ENCODE measurements at regions not wholly inside any gene's neighbourhood (a gene's known extent, or its start where the extent isn't known, plus 50 kb on each side); places are given as distances from the start of the nearest gene placed in this dataset.
"Not testable (repeated sequence)": the region's sequence is repeated elsewhere in the genome, so short reads cannot be mapped to it uniquely, and the experiment has no call there.

DNA sequence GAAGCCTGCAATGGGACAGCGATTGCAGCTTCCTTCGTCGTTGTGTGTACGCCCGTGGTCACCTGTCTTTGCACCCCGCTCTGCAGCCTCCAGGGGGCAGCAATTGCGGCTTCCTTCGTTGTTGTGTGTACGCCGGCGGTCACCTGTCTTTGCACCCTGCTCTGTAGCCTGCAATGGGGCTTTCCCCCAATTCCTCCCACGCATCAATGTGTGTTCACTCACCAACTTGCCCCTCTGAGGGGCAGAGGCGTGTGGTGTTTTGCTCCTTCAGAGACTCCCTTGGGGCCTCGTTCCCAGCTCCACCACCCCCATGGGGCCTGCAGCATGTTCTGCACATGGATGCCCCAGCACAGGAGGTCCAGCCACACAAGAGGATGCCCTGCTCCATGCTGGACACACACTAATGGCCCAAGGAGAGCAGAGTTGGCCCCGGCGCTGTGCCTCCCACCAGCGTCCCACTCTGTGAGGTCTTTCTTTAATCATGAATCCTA, 197.1 kb downstream of the LAT start:
- not testable (repeated sequence) for H3K36me3 Mint-ChIP-seq (ENCODE audit: insufficient read depth in 2 of 2); H3K4me3 Mint-ChIP-seq; DNase-seq; H3K4me1 Mint-ChIP-seq (ENCODE audit: low read depth); ATAC-seq (replicated peaks in 1 of 2); H3K9me3 Mint-ChIP-seq; H3K27ac Mint-ChIP-seq; H3K27me3 Mint-ChIP-seq (ENCODE audit: low read depth)

DNA sequence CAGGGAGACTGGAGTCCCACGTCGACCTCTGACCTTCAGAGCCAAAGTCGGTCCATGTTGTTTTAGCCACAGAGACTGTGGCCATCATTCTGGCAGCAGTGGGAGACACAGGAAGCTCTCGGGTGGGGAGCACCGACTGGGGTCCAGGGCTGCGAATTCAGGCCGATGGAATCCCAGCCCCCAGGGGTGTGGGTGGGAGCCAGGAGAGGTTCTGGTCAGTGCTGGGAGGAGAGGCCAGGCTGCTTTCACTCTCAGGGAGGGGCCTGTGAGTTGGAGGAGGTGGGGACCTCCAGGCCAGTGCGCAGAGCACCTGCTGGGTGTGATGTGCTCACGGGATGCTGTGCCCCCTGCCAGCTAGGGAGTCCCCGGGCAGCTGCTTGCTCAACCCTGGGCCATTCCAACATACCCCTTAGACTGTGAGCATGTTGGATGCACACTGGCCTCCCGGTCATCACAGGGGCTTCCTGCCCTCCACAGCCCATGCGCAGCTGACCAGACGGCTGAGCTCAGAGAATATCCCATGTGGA, 196.5 kb downstream of the LAT start:
- not testable (repeated sequence) for ATAC-seq (replicated peaks in 1 of 2); H3K9me3 Mint-ChIP-seq; H3K36me3 Mint-ChIP-seq (ENCODE audit: insufficient read depth in 2 of 2); H3K4me3 Mint-ChIP-seq; DNase-seq; H3K27ac Mint-ChIP-seq; H3K4me1 Mint-ChIP-seq (ENCODE audit: low read depth); H3K27me3 Mint-ChIP-seq (ENCODE audit: low read depth)

DNA sequence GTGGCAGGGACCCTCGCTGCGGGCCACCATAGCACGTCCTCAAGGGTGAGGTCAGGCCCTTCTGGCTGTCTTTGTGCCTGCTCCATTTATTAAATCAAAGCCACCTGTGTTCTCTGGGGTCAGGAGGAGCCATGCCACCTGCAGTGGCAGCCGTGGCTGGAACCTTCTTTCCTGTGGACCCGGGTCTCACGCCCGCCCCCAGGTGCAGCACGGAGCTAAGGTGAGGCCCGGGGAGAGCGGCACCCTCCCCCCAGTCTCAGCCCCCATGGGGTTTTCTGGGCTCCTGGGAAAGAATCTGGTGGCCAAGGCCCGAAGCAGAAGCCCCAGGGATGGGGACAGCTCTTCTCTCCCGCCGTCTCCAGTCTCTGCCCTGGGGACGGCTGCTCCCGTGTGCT, 195.4 kb downstream of the LAT start:
- H3K27ac Mint-ChIP-seq; H3K27me3 Mint-ChIP-seq (ENCODE audit: low read depth); ATAC-seq (replicated peaks in 1 of 2); H3K4me3 Mint-ChIP-seq; H3K9me3 Mint-ChIP-seq; H3K36me3 Mint-ChIP-seq (ENCODE audit: insufficient read depth in 2 of 2); DNase-seq; H3K4me1 Mint-ChIP-seq (ENCODE audit: low read depth): not testable (repeated sequence)

DNA sequence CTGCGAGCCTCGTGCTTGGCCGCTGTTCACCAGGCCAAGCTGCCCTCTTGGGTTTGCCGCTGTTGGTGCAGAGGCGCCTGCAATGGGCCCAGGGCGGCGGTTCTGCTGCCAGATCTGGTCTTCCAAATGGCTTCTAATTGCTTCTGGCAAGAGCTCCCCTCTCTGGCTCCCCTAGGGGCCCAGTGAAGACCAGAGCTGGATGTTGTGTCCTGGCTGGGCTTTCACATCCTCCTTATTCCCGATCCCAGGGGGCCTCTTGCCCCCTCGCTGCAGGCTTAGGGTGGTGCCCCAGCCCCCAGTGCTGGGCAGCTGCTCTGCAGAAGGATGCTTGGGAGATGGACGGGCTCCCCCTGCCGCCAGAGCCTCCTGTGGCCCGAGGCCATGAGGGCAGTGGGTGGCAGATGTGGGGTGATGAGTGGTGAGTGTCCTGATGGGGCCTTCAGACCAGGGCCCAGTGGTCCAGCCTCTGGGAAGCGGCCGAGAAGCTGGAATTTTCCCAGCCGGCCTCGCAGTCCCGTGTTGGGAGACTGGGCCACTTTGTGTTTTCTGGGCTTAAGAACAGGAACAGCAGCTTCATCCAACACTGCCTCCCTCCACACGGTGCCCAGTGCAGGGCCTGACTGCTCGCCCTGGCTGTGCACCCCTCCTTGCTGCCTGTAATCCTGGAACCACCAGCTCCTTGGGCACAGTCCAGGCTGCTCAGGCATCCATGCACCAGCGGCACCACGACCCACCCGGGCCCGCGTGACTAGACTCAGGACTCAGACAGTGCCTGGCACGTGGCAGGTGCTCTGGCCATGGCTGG, 194.8 kb downstream of the LAT start:
- not testable (repeated sequence) for H3K36me3 Mint-ChIP-seq (ENCODE audit: insufficient read depth in 2 of 2); ATAC-seq (replicated peaks in 1 of 2); H3K27ac Mint-ChIP-seq; H3K4me3 Mint-ChIP-seq; DNase-seq; H3K4me1 Mint-ChIP-seq (ENCODE audit: low read depth); H3K9me3 Mint-ChIP-seq; H3K27me3 Mint-ChIP-seq (ENCODE audit: low read depth)

DNA sequence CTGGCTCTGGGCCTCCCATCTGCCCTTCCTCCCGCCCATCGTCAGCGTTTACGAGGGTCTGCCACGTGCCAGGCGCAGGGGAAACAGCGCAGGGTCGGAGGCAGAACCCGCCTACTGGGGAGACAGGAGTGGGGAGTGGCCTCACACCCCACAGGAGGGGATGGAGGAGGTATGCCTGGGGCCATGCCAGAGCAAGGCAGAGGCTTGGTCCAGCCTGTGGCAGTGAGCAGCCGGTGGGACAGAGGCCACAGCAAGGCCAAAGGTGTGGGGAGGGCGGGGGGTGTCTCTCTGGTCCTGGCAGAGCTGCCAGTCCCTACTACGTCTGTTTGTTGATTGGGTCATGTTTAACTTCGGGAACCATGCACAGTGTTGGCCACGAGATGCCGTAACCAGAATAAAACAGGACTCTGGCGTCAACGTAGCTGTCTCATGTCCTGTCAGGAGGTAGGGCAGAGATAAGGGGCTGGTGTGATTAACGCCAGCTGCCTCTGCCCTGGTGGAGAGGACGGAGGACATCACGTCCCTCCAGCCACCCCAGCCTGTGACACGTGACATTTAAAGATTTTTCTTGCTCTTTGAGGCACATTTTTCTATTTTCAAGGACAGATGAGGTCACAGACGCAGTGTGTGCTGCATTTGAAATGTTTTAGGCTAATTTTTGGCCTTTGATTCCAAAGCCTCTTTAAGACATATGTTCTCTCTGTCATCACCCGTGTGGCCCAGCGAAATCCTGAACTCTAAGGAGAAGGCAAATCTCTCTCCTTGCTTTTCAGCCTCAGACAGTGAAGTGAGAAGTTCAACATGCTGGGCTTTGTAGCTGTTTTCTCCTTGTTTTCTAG, 193.3 kb downstream of the LAT start:
- H3K4me3 Mint-ChIP-seq; H3K9me3 Mint-ChIP-seq; H3K4me1 Mint-ChIP-seq (ENCODE audit: low read depth); H3K27ac Mint-ChIP-seq; H3K27me3 Mint-ChIP-seq (ENCODE audit: low read depth); ATAC-seq (replicated peaks in 1 of 2); DNase-seq; H3K36me3 Mint-ChIP-seq (ENCODE audit: insufficient read depth in 2 of 2): not testable (repeated sequence)

DNA sequence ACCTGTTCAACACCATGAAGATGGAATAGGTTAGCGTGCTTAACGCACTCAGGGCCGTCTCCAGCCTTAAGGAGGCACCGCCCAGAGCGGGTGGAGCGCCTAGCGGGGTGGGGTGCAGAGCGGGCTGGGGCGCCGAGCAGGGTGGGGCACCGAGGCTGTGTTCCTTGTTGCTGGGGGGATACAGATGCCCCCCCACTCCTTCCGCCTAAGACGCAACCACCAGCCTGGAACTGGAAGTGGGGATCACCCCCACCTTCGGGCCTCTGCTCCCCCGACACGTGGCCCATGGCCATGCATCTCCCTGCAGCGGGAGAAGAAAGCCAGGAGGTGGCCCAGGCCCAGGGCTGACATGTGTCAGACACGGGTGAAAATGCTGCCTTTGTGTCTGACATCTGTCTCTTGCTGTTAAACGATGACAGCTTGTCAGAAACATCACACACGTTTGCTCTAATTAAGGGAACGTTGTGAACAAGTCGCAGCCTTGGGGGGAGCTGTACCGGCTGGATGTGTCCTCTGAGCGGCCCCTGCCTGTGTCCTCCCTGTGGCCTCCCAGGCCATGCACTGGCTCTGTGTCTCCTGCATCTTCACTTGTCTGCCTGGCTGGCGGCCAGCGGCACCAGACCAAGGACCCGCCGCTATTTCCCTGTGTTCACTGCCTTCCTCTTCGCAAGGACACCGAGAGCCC, 192.5 kb downstream of the LAT start:
- H3K9me3 Mint-ChIP-seq; H3K36me3 Mint-ChIP-seq (ENCODE audit: insufficient read depth in 2 of 2); H3K4me1 Mint-ChIP-seq (ENCODE audit: low read depth); ATAC-seq (replicated peaks in 1 of 2); H3K27me3 Mint-ChIP-seq (ENCODE audit: low read depth); DNase-seq; H3K4me3 Mint-ChIP-seq; H3K27ac Mint-ChIP-seq: not testable (repeated sequence)

DNA sequence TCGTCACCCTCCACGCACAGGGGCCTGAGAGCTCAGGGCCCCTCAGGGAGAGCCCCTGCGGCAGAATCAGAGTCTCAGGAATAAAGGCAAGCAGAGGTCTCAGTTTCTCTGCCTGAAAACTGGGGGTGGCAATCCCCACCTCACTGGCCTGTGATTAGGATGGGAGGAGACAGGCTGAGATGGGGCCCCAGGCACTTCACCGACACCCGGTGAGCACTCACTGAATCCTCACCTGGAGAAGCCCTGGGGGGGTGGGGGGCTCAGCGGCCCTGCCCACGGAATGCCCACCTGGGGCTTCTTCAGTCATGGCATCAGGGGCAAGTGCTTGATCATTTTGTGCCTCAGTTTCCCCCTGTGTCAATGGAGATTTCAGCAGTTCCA, 192.0 kb downstream of the LAT start:
- DNase-seq; ATAC-seq (replicated peaks in 1 of 2); H3K9me3 Mint-ChIP-seq; H3K4me1 Mint-ChIP-seq (ENCODE audit: low read depth); H3K27me3 Mint-ChIP-seq (ENCODE audit: low read depth); H3K27ac Mint-ChIP-seq; H3K4me3 Mint-ChIP-seq; H3K36me3 Mint-ChIP-seq (ENCODE audit: insufficient read depth in 2 of 2): not testable (repeated sequence)

DNA sequence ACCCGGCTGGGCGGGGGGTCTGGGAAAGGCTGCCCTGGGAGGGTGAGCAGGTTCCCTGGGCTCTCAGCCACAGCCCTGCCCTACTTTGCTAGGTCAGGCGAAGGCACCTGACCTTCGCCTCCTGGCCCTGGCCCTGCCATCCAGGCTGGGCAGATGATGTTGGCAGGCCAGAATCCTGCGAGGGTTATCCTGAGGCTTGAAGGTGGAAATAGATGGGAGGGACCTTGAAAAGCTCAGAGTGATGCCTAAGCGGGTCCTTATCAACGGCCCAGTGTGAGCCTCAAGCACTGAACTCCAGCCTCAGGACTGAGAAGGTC, 191.3 kb downstream of the LAT start:
- not testable (repeated sequence) for H3K9me3 Mint-ChIP-seq; H3K36me3 Mint-ChIP-seq (ENCODE audit: insufficient read depth in 2 of 2); H3K27me3 Mint-ChIP-seq (ENCODE audit: low read depth); DNase-seq; ATAC-seq (replicated peaks in 1 of 2); H3K4me3 Mint-ChIP-seq; H3K27ac Mint-ChIP-seq; H3K4me1 Mint-ChIP-seq (ENCODE audit: low read depth)

DNA sequence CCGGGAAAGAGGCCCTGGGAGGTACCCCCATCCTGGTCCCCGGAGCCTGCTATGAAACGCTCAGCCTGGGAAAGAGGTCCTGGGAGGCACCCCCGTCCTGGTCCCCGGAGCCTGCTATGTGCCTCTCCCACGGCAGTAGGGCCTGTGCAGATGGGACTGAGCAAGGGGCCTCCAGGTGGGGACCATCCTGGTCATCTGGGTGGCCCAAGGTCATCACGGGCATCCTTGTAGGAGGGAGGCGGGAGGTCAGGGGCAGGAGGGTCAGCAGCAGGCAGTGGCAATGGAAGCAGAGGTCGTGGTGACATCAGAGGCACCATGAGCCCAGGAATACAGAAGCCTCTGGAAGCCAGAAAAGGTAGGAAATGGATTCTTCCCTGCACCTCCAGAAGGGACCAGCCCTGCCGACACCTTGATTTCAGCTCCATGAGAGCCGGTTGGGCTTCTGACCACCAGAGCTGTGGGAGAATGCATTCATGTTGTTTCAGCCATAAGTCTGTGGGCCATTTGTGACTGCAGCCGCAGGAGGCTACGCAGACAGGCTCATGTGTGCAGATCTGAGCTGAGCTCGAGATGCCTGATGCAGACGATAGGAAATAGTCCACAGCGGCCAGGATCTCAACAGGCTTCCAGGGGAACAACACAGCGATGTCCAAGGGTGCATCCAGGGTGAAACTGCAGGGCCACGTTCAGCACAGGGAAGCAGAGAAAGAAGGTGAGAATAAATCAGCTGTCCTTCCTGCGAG, 190.7 kb downstream of the LAT start:
- H3K27me3 Mint-ChIP-seq (ENCODE audit: low read depth); H3K4me3 Mint-ChIP-seq; H3K4me1 Mint-ChIP-seq (ENCODE audit: low read depth); H3K36me3 Mint-ChIP-seq (ENCODE audit: insufficient read depth in 2 of 2); H3K27ac Mint-ChIP-seq; ATAC-seq (replicated peaks in 1 of 2); DNase-seq; H3K9me3 Mint-ChIP-seq: not testable (repeated sequence)

DNA sequence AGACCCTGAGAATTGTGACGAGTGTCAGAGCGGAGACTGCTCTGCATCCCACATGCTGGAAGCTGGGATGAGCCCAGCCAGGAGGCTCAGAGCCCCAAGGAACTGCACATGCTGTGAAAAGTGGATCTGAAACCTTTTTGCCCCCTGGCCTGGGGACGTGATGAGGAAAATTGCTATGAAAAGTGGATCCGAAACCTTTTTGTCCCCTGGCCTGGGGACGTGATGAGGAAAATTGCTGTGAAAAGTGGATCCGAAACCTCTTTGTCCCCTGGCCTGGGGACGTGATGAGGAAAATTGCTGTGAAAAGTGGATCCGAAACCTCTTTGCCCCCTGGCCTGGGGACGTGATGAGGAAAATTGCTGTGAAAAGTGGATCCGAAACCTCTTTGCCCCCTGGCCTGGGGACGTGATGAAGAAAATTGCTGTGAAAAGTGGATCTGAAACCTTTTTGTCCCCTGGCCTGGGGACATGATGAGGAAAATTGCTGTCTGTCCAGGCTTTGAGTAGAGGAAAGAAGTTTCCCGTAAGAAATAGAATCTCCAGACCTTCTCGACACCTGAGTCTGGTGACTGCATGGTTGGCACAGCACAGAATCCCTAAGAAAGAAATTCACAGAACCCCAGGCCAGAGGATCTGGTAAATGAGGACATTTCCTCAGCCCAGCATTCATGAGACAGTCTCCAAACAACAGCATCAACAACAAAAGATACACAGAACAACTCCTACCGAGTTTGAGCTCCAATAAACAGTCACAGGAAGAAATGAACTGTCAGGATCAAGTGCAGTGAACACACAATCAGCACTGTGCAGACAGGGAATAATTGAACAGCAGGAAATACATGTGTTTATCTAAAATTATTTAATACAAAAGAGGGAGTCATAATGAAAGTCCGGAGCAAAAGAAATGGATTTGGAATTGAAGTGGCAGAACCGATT, 188.8 kb downstream of the LAT start:
- H3K4me1 Mint-ChIP-seq (ENCODE audit: low read depth); H3K36me3 Mint-ChIP-seq (ENCODE audit: insufficient read depth in 2 of 2); DNase-seq; ATAC-seq (replicated peaks in 1 of 2); H3K27ac Mint-ChIP-seq; H3K27me3 Mint-ChIP-seq (ENCODE audit: low read depth); H3K9me3 Mint-ChIP-seq; H3K4me3 Mint-ChIP-seq: not testable (repeated sequence)

DNA sequence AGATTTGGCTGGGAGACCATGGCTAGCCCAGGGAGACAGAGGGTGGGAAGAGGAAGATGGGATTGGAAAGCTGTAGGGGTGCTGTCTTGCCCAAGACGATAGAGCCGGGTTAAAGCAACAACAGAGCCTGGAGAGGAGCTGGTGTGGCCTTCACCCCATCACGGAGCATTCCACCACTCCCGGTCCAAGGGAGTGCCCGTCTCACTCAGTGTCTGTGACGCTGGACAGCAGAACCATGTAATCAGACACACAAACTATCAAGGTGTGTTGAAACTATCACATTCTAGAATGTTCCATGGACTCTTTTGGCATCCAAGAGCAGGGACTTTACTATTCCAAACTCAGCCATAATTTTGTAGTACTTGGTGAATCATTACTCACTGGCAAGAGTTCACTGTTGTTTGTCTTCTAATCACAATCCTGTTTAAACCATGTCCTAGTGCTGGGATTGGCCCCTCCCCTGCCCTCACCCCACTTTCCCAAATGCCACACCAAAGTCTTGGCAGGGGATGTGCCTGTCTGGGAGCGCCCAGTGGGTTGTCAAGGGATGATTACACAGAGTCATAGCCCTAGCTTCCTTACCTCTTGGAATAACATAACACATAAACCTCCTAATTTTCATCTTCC, 187.4 kb downstream of the LAT start:
- DNase-seq; H3K4me3 Mint-ChIP-seq; H3K4me1 Mint-ChIP-seq (ENCODE audit: low read depth); H3K36me3 Mint-ChIP-seq (ENCODE audit: insufficient read depth in 2 of 2); ATAC-seq (replicated peaks in 1 of 2); H3K27ac Mint-ChIP-seq; H3K9me3 Mint-ChIP-seq; H3K27me3 Mint-ChIP-seq (ENCODE audit: low read depth): not testable (repeated sequence)

DNA sequence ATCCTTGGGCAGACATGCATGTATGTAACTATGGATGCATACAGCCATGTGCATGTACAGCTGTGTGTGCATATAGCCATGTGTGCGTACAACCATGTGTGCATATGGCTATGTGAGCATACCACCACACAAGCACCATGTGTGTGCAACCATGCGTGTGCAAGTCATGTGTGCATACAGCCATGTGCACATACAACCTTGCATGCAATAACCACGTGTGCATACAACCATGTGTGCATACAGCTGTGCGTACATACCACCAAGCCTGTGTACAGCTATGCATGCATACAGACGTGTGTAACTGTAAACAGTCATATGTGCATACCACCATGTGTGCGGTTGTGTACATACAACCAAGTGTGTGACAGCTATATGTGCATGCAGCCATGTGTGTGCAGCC, 186.4 kb downstream of the LAT start:
- H3K9me3 Mint-ChIP-seq; H3K4me1 Mint-ChIP-seq (ENCODE audit: low read depth); H3K4me3 Mint-ChIP-seq; DNase-seq; H3K27ac Mint-ChIP-seq; H3K27me3 Mint-ChIP-seq (ENCODE audit: low read depth); ATAC-seq (replicated peaks in 1 of 2); H3K36me3 Mint-ChIP-seq (ENCODE audit: insufficient read depth in 2 of 2): not testable (repeated sequence)

Measured in activated T-cell treated with anti-CD3 and anti-CD28 coated beads, Interleukin-2, amount 50 U/mL, for 72 hours (primary cell).